ENCODE measurements at regions not wholly inside any gene's neighbourhood (a gene's known extent, or its start where the extent isn't known, plus 50 kb on each side); places are given as distances from the start of the nearest gene placed in this dataset.

GRCh38 chr5:110290542-110290941, 435.9 kb downstream of the TMEM232 start:
- TF ChIP-seq, protein P1, sequence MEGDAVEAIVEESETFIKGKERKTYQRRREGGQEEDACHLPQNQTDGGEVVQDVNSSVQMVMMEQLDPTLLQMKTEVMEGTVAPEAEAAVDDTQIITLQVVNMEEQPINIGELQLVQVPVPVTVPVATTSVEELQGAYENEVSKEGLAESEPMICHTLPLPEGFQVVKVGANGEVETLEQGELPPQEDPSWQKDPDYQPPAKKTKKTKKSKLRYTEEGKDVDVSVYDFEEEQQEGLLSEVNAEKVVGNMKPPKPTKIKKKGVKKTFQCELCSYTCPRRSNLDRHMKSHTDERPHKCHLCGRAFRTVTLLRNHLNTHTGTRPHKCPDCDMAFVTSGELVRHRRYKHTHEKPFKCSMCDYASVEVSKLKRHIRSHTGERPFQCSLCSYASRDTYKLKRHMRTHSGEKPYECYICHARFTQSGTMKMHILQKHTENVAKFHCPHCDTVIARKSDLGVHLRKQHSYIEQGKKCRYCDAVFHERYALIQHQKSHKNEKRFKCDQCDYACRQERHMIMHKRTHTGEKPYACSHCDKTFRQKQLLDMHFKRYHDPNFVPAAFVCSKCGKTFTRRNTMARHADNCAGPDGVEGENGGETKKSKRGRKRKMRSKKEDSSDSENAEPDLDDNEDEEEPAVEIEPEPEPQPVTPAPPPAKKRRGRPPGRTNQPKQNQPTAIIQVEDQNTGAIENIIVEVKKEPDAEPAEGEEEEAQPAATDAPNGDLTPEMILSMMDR (IDR thresholded peaks at IDR 0.05; ENCODE audit: unreplicated experiment), result no peak
- no peak for DNase-seq
- Mint-ChIP-seq H3K9me3 (ENCODE audit: low read depth, unreplicated experiment) (peaks cover 20% of the 10 kb centered on the region), H3K4me3 (ENCODE audit: low read depth, unreplicated experiment) (no peak overlapping the region), H3K4me1 (ENCODE audit: low read depth, unreplicated experiment) (no peaks in the 10 kb centered on the region), H3K36me3 (ENCODE audit: insufficient read depth, unreplicated experiment) (no peaks in the 10 kb centered on the region), H3K27me3 (ENCODE audit: unreplicated experiment) (peaks cover 9% of the 10 kb centered on the region), H3K27ac (ENCODE audit: unreplicated experiment) (no peak overlapping the region)
- no TSS peak for BruUV-seq (replicated peaks)
- CTCF ChIA-PET, result no interaction called here
- intact Hi-C loops (cut with micrococcal nuclease; ENCODE audit: unreplicated experiment), result no loop called here

DNA sequence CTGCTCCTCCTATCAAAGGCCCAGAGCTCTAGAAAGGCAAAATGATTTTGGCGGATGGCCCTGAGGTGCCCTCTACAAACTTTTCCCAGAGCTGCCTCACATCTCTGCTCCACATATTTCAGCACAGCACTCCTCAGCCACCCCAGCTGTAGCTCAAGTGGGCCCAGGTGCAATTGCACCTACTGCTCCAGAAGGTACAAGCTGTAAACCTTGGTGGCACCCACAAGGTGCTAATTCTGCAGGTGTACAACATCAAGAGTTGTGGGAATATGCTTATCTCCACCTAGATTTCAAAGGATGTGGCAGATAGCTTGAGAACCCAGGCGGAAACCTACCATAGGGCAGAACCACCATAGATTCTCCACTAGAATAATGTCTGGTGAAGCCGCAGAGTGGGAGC, 432.2 kb downstream of the TMEM232 start:
- TF ChIP-seq, protein P1 (IDR thresholded peaks at IDR 0.05; ENCODE audit: unreplicated experiment), result no peak
- Mint-ChIP-seq H3K4me1 (ENCODE audit: low read depth, unreplicated experiment) (no peaks in the 10 kb centered on the region), H3K36me3 (ENCODE audit: insufficient read depth, unreplicated experiment) (no peaks in the 10 kb centered on the region), H3K27ac (ENCODE audit: unreplicated experiment) (no peak overlapping the region), H3K9me3 (ENCODE audit: low read depth, unreplicated experiment) (peaks cover 12% of the 10 kb centered on the region), H3K27me3 (ENCODE audit: unreplicated experiment) (no peaks in the 10 kb centered on the region), H3K4me3 (ENCODE audit: low read depth, unreplicated experiment) (no peak overlapping the region)
- CTCF ChIA-PET, result no interaction called here
- intact Hi-C loops (cut with micrococcal nuclease; ENCODE audit: unreplicated experiment), result no loop called here
- DNase-seq, result no peak
- BruUV-seq (replicated peaks), result no TSS peak

GRCh38 chr5:110297152-110297670, 429.3 kb downstream of the TMEM232 start:
- peaks cover 5% of the 10 kb centered on the region for H3K9me3 Mint-ChIP-seq (ENCODE audit: low read depth, unreplicated experiment)
- no peaks in the 10 kb centered on the region for H3K36me3 Mint-ChIP-seq (ENCODE audit: insufficient read depth, unreplicated experiment)
- no peaks in the 10 kb centered on the region for H3K27me3 Mint-ChIP-seq (ENCODE audit: unreplicated experiment)
- no TSS peak for BruUV-seq (replicated peaks)
- no peak overlapping the region for H3K4me3 Mint-ChIP-seq (ENCODE audit: low read depth, unreplicated experiment)
- TF ChIP-seq, protein P1 (IDR thresholded peaks at IDR 0.05; ENCODE audit: unreplicated experiment), result no peak
- no peaks in the 10 kb centered on the region for H3K4me1 Mint-ChIP-seq (ENCODE audit: low read depth, unreplicated experiment)
- intact Hi-C loops (cut with micrococcal nuclease; ENCODE audit: unreplicated experiment), result no loop called here
- DNase-seq, result no peak
- CTCF ChIA-PET, result no interaction called here
- H3K27ac Mint-ChIP-seq (ENCODE audit: unreplicated experiment), result no peak overlapping the region

- no peaks in the 10 kb centered on the region for H3K4me1 Mint-ChIP-seq (ENCODE audit: low read depth, unreplicated experiment)
- no peaks in the 10 kb centered on the region for H3K36me3 Mint-ChIP-seq (ENCODE audit: insufficient read depth, unreplicated experiment)
- H3K4me3 Mint-ChIP-seq (ENCODE audit: low read depth, unreplicated experiment), result no peak overlapping the region
- TF ChIP-seq, protein P1 (IDR thresholded peaks at IDR 0.05; ENCODE audit: unreplicated experiment), result no peak
- CTCF ChIA-PET, result no interaction called here
- peaks cover 18% of the 10 kb centered on the region for H3K9me3 Mint-ChIP-seq (ENCODE audit: low read depth, unreplicated experiment)
- H3K27ac Mint-ChIP-seq (ENCODE audit: unreplicated experiment), result no peak overlapping the region
- no peak for DNase-seq
- H3K27me3 Mint-ChIP-seq (ENCODE audit: unreplicated experiment), result no peaks in the 10 kb centered on the region
- intact Hi-C loops (cut with micrococcal nuclease; ENCODE audit: unreplicated experiment), result no loop called here
- BruUV-seq (replicated peaks), result no TSS peak
Measured at GRCh38 chr5:110304176-110304575, 422.3 kb downstream of the TMEM232 start.

Data from Calu3 (cell line).